ENCODE measurements at regions not wholly inside any gene's neighbourhood (a gene's known extent, or its start where the extent isn't known, plus 50 kb on each side); places are given as distances from the start of the nearest gene placed in this dataset.
A peak's percentile ranks its signal among the peaks of the same experiment; 100 is the strongest.

DNA sequence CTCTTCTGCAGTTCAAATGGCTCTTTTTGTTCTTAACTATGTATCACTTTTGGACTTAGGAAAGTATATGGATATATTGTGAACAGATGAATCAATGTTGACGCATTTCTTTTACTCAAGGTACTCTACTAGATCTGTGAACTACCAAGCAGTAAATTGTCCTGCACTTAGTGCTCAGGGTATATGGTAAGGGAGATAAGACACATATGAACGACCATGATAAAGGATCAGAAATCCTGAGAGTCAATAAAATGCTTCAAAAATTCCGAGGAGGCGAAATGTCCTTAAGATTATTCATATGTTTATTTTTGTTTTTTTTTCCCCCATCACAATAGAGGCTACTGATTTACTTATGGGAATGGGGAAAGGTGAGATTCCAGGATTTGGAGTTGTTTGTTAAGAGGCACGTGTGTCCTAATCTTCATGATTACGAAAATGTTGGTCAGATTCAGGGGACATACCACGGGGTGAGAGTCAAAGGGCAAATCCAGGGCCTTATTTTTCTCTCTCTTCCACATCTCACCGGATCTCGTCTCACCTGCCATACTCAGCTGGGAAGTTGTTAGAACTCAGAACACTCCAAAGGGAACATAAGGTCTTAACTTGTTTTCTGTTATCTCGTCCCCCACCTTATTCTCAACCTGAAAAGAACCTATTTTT is 475.1 kb upstream of the TBL1XR1 start:
- no peak for TF ChIP-seq EZH2phosphoT487 (IDR thresholded peaks at IDR 0.05; ENCODE audit: borderline replicate concordance)
- TF ChIP-seq, protein P1, sequence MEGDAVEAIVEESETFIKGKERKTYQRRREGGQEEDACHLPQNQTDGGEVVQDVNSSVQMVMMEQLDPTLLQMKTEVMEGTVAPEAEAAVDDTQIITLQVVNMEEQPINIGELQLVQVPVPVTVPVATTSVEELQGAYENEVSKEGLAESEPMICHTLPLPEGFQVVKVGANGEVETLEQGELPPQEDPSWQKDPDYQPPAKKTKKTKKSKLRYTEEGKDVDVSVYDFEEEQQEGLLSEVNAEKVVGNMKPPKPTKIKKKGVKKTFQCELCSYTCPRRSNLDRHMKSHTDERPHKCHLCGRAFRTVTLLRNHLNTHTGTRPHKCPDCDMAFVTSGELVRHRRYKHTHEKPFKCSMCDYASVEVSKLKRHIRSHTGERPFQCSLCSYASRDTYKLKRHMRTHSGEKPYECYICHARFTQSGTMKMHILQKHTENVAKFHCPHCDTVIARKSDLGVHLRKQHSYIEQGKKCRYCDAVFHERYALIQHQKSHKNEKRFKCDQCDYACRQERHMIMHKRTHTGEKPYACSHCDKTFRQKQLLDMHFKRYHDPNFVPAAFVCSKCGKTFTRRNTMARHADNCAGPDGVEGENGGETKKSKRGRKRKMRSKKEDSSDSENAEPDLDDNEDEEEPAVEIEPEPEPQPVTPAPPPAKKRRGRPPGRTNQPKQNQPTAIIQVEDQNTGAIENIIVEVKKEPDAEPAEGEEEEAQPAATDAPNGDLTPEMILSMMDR (conservative IDR thresholded peaks at IDR 0.05; ENCODE audit: low read length), result no peak
- peaks cover 43% of the 10 kb centered on the region for H3K4me1 ChIP-seq (ENCODE audit: insufficient read depth, low read length, poor library complexity, severe bottlenecking)
- no peak overlapping the region for H3K4me3 ChIP-seq (ENCODE audit: low read length, poor library complexity, severe bottlenecking)
- H3K9ac ChIP-seq (ENCODE audit: low read depth, low read length, poor library complexity, severe bottlenecking), result no peak overlapping the region
- H3K4me2 ChIP-seq (ENCODE audit: low read depth, low read length, poor library complexity, severe bottlenecking), result no peak overlapping the region
- no peaks in the 10 kb centered on the region for H3K9me2 ChIP-seq (replicated peaks; ENCODE audit: low read depth, low read length)
- no peaks in the 10 kb centered on the region for H3K27me3 ChIP-seq (ENCODE audit: insufficient read depth, low read length, poor library complexity, severe bottlenecking)
- no peaks in the 10 kb centered on the region for H4K20me1 ChIP-seq (ENCODE audit: insufficient read depth, low read length, poor library complexity, severe bottlenecking)
- no peaks in the 10 kb centered on the region for H3K79me2 ChIP-seq (ENCODE audit: insufficient read depth, low read length)
- no peaks in the 10 kb centered on the region for H3K9me3 ChIP-seq (ENCODE audit: insufficient read depth, low read depth, low read length)
- no peak overlapping the region for H2AFZ ChIP-seq (ENCODE audit: low read length)
- 0 out of 2 replicates have a peak, but pooled peaks cover under 1% of the 10 kb centered on the region for H3F3A ChIP-seq (ENCODE audit: low read depth)
- H3K36me3 ChIP-seq (ENCODE audit: insufficient read depth, low read length), result no peaks in the 10 kb centered on the region

DNA sequence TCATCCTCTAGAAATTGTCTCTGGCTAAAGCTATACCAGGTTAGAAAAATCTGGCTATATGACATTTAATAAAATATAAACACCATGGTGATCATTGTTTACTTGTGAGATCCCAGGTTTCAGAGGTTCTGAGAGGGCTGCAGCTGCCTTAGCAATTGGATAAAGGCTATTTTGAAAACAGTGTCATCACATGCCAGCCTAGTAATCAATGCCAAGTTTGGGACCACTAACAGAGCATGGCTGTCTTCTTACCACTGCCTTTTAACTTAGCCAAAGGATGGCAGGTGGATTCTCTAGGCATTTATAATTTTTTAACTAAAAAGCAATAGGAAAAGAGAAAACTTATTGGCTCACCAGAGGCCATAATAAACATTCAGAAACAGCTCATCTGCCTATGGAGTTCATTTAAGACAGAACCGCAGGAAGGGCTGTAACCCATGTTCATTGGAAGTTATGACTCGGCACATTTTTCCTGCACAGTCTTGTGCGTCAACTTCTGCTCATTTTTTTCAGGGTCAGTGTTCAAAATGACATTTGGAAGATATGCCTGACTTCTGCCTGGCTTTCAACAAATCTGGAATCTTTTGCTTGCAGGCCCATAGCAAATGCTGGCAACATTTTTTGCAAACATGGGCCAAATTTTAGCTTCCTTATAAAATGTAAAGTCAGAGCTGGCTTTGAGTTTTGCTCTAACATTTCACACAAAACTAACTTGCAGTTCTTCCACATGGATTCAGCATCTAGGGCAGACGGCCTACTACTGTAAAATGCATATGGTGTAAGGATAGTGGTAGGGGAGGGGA is 476.0 kb upstream of the TBL1XR1 start:
- Histone ChIP-seq H3F3A (ENCODE audit: low read depth) (peaks cover 8% of the 10 kb centered on the region), H3K79me2 (ENCODE audit: insufficient read depth, low read length) (no peaks in the 10 kb centered on the region), H3K27me3 (ENCODE audit: insufficient read depth, low read length, poor library complexity, severe bottlenecking) (no peaks in the 10 kb centered on the region), H3K4me3 (ENCODE audit: low read length, poor library complexity, severe bottlenecking) (no peak overlapping the region), H3K9ac (ENCODE audit: low read depth, low read length, poor library complexity, severe bottlenecking) (peak overlapping the region; percentile 52), H3K4me1 (ENCODE audit: insufficient read depth, low read length, poor library complexity, severe bottlenecking) (peaks cover 52% of the 10 kb centered on the region), H3K36me3 (ENCODE audit: insufficient read depth, low read length) (no peaks in the 10 kb centered on the region), H3K9me2 (replicated peaks; ENCODE audit: low read depth, low read length) (no peaks in the 10 kb centered on the region), H3K9me3 (ENCODE audit: insufficient read depth, low read depth, low read length) (no peaks in the 10 kb centered on the region), H2AFZ (ENCODE audit: low read length) (no peak overlapping the region), H3K4me2 (ENCODE audit: low read depth, low read length, poor library complexity, severe bottlenecking) (peak overlapping the region; percentile 43), H4K20me1 (ENCODE audit: insufficient read depth, low read length, poor library complexity, severe bottlenecking) (no peaks in the 10 kb centered on the region)
- no peak for TF ChIP-seq EZH2phosphoT487 (IDR thresholded peaks at IDR 0.05; ENCODE audit: borderline replicate concordance)
- TF ChIP-seq, protein P1 (conservative IDR thresholded peaks at IDR 0.05; ENCODE audit: low read length), result no peak

DNA sequence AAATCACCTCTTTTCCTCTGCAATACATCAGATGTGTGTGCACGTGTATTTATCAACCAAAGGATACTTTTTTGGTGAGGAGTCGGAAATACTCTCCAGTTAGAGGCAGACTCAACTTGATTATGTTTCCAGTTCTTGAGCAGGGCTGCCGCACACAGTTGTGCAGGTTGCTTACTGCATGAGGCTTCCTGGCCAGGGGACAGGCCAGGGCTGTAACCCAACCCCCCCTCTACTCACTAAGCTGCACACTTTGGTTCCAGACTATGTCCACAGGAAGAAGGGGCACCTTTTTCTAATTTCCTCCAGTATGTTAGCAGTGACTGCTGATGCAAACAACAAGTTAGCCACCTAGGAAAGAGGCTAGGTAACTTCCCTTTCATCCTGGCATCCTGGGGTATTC is 476.9 kb upstream of the TBL1XR1 start:
- Histone ChIP-seq H3K9me2 (replicated peaks; ENCODE audit: low read depth, low read length) (no peaks in the 10 kb centered on the region), H3K36me3 (ENCODE audit: insufficient read depth, low read length) (no peaks in the 10 kb centered on the region), H3F3A (ENCODE audit: low read depth) (peaks cover 16% of the 10 kb centered on the region), H2AFZ (ENCODE audit: low read length) (no peak overlapping the region), H3K4me2 (ENCODE audit: low read depth, low read length, poor library complexity, severe bottlenecking) (peak overlapping the region; percentile 43), H3K4me1 (ENCODE audit: insufficient read depth, low read length, poor library complexity, severe bottlenecking) (peaks cover 61% of the 10 kb centered on the region), H3K9me3 (ENCODE audit: insufficient read depth, low read depth, low read length) (no peaks in the 10 kb centered on the region), H3K9ac (ENCODE audit: low read depth, low read length, poor library complexity, severe bottlenecking) (peak overlapping the region; percentile 52), H4K20me1 (ENCODE audit: insufficient read depth, low read length, poor library complexity, severe bottlenecking) (no peaks in the 10 kb centered on the region), H3K79me2 (ENCODE audit: insufficient read depth, low read length) (no peaks in the 10 kb centered on the region), H3K4me3 (ENCODE audit: low read length, poor library complexity, severe bottlenecking) (peak overlapping the region; percentile 5), H3K27me3 (ENCODE audit: insufficient read depth, low read length, poor library complexity, severe bottlenecking) (no peaks in the 10 kb centered on the region)
- TF ChIP-seq, protein P1 (conservative IDR thresholded peaks at IDR 0.05; ENCODE audit: low read length), result no peak
- no peak for TF ChIP-seq EZH2phosphoT487 (IDR thresholded peaks at IDR 0.05; ENCODE audit: borderline replicate concordance)

Data from Loucy (cell line).